Retina (tissue), 1 donor: ENCODE measurements at regions not wholly inside any gene's neighbourhood (a gene's known extent, or its start where the extent isn't known, plus 50 kb on each side); places are given as distances from the start of the nearest gene placed in this dataset.
"Not testable (repeated sequence)": the region's sequence is repeated elsewhere in the genome, so short reads cannot be mapped to it uniquely, and the experiment has no call there.

Source experiments
- DNase-seq: peaks from one replicate; pipeline ENCODE4 v3.0.0-alpha.2; 2016

DNA sequence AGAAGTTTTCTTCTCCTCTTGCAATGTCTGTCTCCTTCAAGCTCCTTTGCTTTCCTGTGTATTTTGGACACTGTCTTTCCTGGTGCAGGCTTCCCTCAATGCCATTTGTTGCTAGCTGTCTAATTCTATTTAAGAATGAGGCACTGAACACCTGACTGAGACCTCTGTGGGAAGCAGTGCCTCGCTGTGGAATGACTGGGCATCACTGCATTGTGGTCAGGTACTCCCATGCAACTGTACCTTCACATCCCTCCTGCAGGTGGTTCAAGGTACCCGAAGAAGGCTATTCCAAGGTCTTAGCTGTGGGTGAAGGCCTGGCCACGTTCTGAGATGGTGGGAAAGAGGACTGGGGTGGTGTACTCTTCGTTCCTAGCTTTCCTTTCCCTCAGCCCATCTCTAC is 152.8 kb upstream of the CTAGE1 start:
- DNase-seq = no peak

GRCh38 chr18:22572341-22572740 is 154.6 kb upstream of the CTAGE1 start:
- DNase-seq = no peak

- DNase-seq = no peak
Measured at GRCh38 chr18:22579271-22579670, 161.6 kb upstream of the CTAGE1 start.

DNA sequence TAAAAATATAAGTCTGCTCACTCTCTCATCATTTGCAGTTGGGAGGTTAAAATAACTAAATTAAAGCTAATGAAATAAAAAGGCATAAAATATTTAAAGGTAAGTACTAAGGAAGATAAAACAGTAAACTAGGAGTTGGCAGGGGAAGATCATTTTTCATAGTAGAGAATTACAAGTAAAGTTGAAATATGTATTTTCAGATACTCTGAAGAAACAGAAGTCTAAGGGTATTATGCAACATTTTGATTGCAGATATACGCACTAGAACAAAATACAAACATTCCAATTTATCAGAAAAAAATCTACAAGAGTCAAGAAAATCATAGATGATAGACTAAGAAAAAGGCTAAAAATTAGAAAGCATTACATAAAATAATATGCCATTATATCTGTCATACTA is 167.6 kb upstream of the CTAGE1 start:
- DNase-seq = no peak

DNA sequence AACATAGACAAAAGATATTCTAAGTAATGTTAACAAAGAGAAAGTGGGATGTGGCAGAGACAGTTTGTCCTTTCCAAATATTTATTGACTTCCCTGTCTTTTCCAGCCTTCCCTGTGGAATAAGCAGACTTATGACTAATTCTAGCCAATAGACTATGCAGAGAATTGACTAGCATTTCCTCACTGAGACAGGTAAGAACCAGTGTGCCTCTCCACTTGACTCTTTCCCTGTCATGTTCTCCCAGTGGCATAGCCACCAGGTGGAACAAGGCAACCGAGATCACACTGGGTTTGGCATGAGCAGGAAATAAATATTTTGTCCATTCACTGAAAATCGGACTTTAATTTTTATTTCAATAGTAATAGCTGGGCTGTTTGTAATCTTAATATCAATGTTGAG is 168.1 kb upstream of the CTAGE1 start:
- no peak for DNase-seq

- DNase-seq = no peak
Measured at GRCh38 chr18:22591222-22591621, 173.5 kb upstream of the CTAGE1 start.

GRCh38 chr18:22594155-22594690 is 176.5 kb upstream of the CTAGE1 start:
- DNase-seq = no peak

DNA sequence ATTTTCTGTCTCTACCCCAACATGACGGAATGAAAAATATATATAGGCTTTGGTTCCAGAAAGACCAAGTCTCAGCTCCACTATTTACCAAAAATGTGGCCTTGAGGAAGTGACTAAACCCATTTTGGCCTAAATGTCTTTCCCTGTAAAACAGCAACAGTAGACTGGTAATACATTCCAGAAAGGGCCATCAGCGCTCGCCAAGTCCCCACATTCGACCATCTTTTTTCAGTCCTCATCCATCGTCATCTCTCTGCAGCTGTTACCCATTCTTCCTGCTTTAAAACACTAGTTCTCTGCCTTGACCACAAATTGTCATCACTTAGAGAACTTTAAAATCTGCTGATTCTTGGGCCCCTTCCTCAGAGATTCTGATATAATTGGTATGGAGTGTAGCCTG is 183.8 kb upstream of the CTAGE1 start:
- DNase-seq = no peak

DNA sequence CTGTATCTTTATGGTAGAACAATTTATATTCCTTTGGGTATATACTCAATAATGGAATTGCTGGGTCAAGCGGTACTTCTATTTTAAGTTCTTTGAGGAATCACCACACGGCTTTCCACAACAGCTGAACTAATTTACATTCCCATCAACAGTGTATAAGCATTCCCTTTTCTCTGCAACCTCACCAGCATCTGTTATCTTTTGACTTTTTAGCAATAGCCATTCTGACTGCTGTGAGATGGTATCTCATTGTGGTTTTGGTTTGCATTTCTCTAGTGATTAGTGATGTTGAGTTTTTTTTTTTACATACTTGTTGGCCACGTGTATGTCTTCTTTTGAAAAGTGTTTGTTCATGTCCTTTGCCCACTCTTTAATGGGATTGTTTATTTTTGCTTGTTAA is 184.7 kb upstream of the CTAGE1 start:
- not testable (repeated sequence) for DNase-seq

GRCh38 chr18:22603902-22604301 is 186.2 kb upstream of the CTAGE1 start:
- no peak for DNase-seq

DNA sequence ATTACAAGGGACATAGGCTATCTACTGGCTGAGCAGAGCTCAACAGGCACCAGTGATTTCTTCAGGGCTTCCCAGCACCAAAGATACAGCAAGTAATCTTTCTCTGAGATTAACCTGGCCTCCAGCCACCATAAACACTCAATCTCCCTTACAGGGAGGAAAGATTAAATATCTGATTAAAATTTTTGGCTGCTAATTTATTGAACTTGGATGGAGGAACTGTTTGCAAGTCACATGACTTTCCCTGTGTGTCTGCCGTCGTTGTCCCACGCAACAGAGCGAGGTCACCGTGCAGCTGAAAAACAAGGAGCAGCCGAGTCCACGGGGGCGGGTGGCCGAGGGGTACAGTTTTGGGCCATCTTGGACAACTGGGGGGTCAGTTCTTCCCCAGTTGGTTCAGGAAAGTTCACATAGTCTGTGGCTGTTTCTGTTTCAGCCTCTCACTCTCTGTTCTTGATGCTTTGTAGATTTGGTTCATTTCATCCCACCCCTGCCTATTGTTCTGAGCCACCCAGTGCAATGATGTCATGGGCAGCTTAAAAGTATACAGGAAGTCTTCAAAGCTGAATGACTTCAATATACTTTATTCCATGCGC is 186.8 kb upstream of the CTAGE1 start:
- DNase-seq = no peak

- no peak for DNase-seq
Measured at GRCh38 chr18:22604986-22605421, 187.3 kb upstream of the CTAGE1 start.

GRCh38 chr18:22605736-22606135 is 188.0 kb upstream of the CTAGE1 start:
- DNase-seq = no peak

GRCh38 chr18:22606563-22607283 is 189.0 kb upstream of the CTAGE1 start:
- no peak for DNase-seq

GRCh38 chr18:22607284-22607635 is 189.5 kb upstream of the CTAGE1 start:
- DNase-seq = no peak

- DNase-seq = no peak
Measured at GRCh38 chr18:22608847-22609246, 191.1 kb upstream of the CTAGE1 start.

DNA sequence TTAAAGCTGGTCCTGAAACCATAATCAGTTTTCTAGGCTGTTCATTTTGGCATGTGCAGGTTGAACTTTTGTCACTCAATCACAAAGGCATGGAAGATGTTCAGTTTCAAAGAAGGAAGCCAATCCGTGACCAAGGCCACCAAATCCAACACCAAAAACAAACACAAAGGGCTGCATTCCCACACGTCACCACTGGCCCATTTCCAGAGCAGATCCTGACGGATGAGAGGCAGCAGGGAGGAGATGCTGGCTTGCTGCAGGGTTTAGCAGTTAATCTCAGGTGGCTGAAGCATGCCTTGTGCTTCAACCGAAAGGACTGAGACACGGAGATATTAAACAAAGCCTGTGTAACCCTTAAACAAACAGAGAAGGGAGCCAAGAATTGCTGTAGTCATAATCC is 191.9 kb upstream of the CTAGE1 start:
- DNase-seq = no peak

DNA sequence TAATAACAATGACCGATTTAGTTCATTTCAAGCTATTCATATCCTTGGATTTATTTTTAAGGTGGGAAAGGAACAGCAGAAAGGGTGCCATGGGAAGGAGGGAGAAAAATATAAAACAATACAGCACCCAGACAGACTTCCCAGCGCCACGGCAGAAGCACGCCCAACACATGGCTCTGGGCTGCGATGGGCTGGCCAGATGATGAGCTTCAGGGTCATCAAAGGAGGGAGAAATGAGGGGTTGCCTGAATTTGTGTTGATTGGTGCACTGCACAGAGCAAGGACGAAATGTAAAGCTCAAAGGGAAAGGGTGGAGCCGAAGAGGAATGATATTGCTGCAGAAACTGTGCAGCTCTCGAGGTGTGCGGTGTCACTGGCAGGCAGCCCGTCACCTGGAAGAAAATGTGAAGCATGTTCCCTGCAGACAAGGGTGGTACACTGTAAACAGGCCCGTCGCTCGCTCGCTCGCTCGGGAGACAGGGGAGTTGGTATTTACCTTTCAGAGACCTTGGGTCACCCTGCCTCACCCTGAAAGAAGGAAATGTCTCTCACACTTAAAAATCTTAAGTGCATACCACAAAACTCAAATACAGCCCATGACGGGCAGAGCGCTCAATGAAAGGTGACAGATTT is 195.5 kb upstream of the CTAGE1 start:
- peak; percentile 14 for DNase-seq

DNA sequence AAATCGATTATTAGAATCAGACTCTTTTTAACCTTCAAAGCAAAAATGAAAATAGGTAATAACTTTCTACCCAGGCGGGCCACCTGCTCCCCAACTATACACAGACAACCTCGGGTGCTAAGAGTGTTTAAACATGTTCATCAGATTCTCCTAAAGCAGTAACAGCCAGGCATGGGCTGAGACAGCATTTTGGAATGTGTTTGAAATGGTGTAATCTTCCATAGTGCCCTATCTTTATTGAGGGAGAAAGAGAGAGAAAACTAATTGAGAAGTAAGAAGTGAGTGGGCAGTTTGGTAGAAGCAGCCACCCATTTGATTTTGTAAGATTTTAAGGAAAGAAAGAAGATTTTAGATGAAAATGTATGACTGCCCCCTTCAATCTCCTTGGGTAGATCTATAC is 196.1 kb upstream of the CTAGE1 start:
- DNase-seq = no peak

DNA sequence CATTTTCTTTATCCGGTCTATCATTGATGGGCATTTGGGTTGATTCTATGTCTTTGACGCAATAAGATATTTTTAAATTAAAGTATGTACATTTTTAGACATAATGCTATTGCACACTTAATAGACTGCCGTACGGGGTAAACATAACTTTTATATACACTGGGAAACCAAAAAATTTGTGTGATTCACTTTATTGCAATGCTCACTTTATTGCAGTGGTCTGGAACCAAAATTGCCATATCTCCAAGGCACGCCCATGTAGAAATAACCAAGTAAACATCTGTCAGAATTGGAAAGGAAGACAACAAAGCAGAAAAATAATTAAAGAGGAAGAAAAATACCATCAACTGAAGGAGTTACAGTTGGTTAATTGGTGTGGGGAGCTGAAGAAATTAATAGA is 205.8 kb upstream of the CTAGE1 start:
- no peak for DNase-seq

- DNase-seq = no peak
Measured at GRCh38 chr18:22624176-22624575, 206.5 kb upstream of the CTAGE1 start.

DNA sequence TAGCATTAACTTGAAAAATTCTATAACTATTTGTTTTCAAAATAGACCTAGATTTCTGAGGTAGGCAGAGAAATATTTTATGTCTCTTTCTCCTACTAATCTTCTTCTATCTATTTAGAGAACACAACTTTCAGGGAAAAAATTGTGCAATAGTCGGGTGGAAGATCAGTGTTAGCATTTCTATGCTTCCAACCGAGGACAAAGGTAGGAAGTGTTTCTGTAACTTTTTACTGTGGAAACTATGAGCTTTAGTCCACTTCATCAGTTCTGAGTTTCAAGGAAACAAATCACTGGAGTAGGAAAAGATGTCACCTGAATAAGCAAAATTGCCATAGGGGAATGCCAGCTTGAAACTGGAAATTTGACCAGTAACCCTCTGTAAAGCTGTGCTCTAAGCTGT is 207.7 kb upstream of the CTAGE1 start:
- no peak for DNase-seq

DNA sequence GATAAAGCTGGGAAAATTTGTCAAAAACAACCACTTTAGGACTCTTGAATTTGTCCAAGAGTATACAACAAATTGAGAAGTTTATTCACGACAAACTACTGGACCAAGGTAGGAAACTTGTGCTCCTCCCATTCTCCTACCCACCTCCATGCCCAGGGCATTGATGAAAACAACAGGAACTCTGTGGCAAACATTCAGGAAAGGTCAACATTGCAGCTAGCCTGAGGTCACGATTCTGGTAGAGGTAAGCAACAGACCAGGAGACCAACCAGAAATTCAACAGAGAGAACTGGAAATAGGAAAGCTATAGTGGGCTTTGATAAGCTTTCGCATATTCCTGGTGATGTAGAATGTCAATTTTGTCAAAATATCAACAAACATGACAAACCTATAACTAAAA is 209.1 kb upstream of the CTAGE1 start:
- DNase-seq = no peak

- no peak for DNase-seq
Measured at GRCh38 chr18:22627506-22627905, 209.8 kb upstream of the CTAGE1 start.
